Lung (tissue), 11 donors: ENCODE measurements at regions not wholly inside any gene's neighbourhood (a gene's known extent, or its start where the extent isn't known, plus 50 kb on each side); places are given as distances from the start of the nearest gene placed in this dataset.
A peak's percentile ranks its signal among the peaks of the same experiment; 100 is the strongest.

Experiments used
- ATAC-seq: fragments of 200-7000 bp; cut with Tn5 transposase; one replicate; pipeline ENCODE4 v1.9.1; 2020; ENCODE audit warnings: moderate number of reproducible peaks; ENCODE audit not compliant: insufficient read depth, low FRiP score
- DNase-seq, 3 donors: peaks; one replicate each; pipeline ENCODE4 v3.0.0-alpha.2; 2013 to 2017
- H3K27ac ChIP-seq, 2 donors: one replicate each; pipeline ENCODE4 v1.5.1; 2013; ENCODE audit warnings: mild to moderate bottlenecking in 2 of 2, moderate library complexity in 2 of 2, control low read depth in 1 of 2, inconsistent platforms in 1 of 2, low read depth in 1 of 2, low read length in 1 of 2
- H3K27me3 ChIP-seq, 3 donors: one replicate each; pipeline ENCODE4 v1.5.1; 2013; ENCODE audit warnings: low read length in 2 of 3; ENCODE audit not compliant: control insufficient read depth in 3 of 3, insufficient read depth in 3 of 3
- H3K36me3 ChIP-seq, 4 donors: one replicate each; pipeline ENCODE4 v1.5.1; 2013; ENCODE audit warnings: low read length in 4 of 4, mild to moderate bottlenecking in 1 of 4, moderate library complexity in 1 of 4; ENCODE audit not compliant: control insufficient read depth in 4 of 4, insufficient read depth in 4 of 4
- H3K4me1 ChIP-seq, 5 donors: one replicate each; pipeline ENCODE4 v1.5.1; 2013; ENCODE audit warnings: low read length in 5 of 5, mild to moderate bottlenecking in 2 of 5, moderate library complexity in 1 of 5; ENCODE audit not compliant: control insufficient read depth in 5 of 5, insufficient read depth in 5 of 5
- H3K4me3 ChIP-seq: one replicate; pipeline ENCODE4 v1.5.1; 2013; ENCODE audit warnings: mild to moderate bottlenecking, control low read depth, moderate library complexity
- H3K9ac ChIP-seq, 2 donors: one replicate each; pipeline ENCODE4 v1.5.1; 2013; ENCODE audit warnings: low read length in 2 of 2, control low read depth in 1 of 2; ENCODE audit not compliant: insufficient read depth in 1 of 2
- H3K9me3 ChIP-seq, 4 donors: one replicate each; pipeline ENCODE4 v1.5.1; 2013; ENCODE audit warnings: low read length in 3 of 4, mild to moderate bottlenecking in 1 of 4, moderate library complexity in 1 of 4; ENCODE audit not compliant: control insufficient read depth in 4 of 4, insufficient read depth in 3 of 4
- CTCF ChIP-seq: IDR thresholded peaks from 2 replicates; pipeline ENCODE4 v1.5.1; 2012; ENCODE audit warnings: mild to moderate bottlenecking; ENCODE audit errors: control extremely low read depth, extremely low read depth
- WGBS, 2 donors: extraction: QIAGEN DNeasy Blood & Tissue Kit; methylation state at CpG; one replicate each; pipeline ENCODE4 v1.1.7; 2013; 5-methylcytosine and 5-hydroxymethylcytosine counted together
- donor health status: control.
- donor health status: control.
- donor health status: Bipolar disorder and iron deficiency.
- donor health status: healthy.
- donor health status: DM: yes; HTN: yes; CAD: no.

GRCh38 chr4:23500894-23501449 lies 388.9 kb downstream of the PPARGC1A start:
- Histone ChIP-seq H3K27ac (no peak overlapping the region), H3K4me1 (peaks cover 0 to 4% (median 0%) of the 10 kb centered on the region in 5 donors), H3K27me3 (no peaks in the 10 kb centered on the region), H3K9me3 (peaks cover 0 to 2% (median 0%) of the 10 kb centered on the region in 4 donors), H3K9ac (no peak overlapping the region), H3K4me3 (no peak overlapping the region), H3K36me3 (no peaks in the 10 kb centered on the region)
- ATAC-seq (no peak), DNase-seq (no peak)
- TF ChIP-seq CTCF: no peak
- 50 to 58% methylated on average over 3 of the region's 3 CpGs for WGBS, 2 donors

GRCh38 chr4:23485801-23486200 lies 404.0 kb downstream of the PPARGC1A start:
- H3K9ac ChIP-seq: no peak overlapping the region
- peak; percentile 16 to 80 (median 67) for DNase-seq
- no peak for ATAC-seq

GRCh38 chr4:23484689-23485088 lies 405.2 kb downstream of the PPARGC1A start:
- H3K9ac ChIP-seq: no peak overlapping the region
- H3K36me3 ChIP-seq: no peaks in the 10 kb centered on the region
- peaks cover 0 to 35% (median 0%) of the 10 kb centered on the region in 5 donors for H3K4me1 ChIP-seq
- DNase-seq (peak in 2 of 3 donors; percentile 43 to 62), ATAC-seq (no peak)
- H3K4me3 ChIP-seq: no peak overlapping the region
- WGBS, 2 donors: 27 to 29% methylated on average over 4 of the region's 4 CpGs
- H3K9me3 ChIP-seq: no peaks in the 10 kb centered on the region
- H3K27me3 ChIP-seq: no peaks in the 10 kb centered on the region
- H3K27ac ChIP-seq: peak overlapping the region in 1 of 2 donors; percentile 16
- no peak for TF ChIP-seq CTCF

More at GRCh38 chr4:23485801-23486200, 404.0 kb downstream of the PPARGC1A start:
- Histone ChIP-seq H3K27me3 (no peaks in the 10 kb centered on the region), H3K36me3 (no peaks in the 10 kb centered on the region), H3K4me3 (no peak overlapping the region), H3K4me1 (peaks cover 0 to 35% (median 0%) of the 10 kb centered on the region in 5 donors), H3K9me3 (no peaks in the 10 kb centered on the region), H3K27ac (no peak overlapping the region)
- no peak for TF ChIP-seq CTCF
